HG02763 (cell line): ENCODE measurements at regions not wholly inside any gene's neighbourhood (a gene's known extent, or its start where the extent isn't known, plus 50 kb on each side); places are given as distances from the start of the nearest gene placed in this dataset.
"Not testable (repeated sequence)": the region's sequence is repeated elsewhere in the genome, so short reads cannot be mapped to it uniquely, and the experiment has no call there.

Experiments used
- ATAC-seq: cut with Tn5 transposase; IDR thresholded peaks from one replicate; pipeline ENCODE4 v1.9.1; 2021; ENCODE audit warnings: mild to moderate bottlenecking, moderate library complexity; ENCODE audit not compliant: unreplicated experiment

DNA sequence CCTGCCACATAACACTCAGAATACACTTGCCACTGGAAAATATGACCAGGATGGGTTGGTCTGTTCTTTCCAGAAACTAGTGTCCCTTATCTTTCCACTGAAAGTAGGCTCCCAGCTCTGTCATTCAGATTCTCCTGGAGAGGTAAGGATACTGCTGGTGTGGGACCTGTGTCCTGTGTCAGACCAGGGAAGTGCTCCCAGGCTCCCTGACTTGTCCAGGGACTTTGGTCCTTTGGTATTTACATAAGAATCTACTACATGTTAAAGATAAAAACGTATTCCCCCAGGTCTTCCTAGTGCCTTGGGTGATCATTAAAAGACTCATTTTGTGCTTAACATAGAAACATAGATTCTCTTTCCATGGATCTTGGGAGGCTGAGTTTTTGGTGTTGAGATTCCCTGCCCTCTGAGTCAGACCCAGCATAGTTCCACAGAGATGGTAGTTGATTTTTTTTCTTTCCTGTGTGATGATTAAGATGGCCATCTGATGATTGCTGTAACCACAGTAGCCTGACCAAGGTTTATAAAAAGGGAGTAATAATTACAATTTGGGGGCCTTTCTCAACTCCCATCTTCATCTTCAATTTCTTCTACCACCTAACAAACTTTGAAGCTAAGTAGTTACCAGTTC is 159.8 kb upstream of the JADE1 start:
- no peak for ATAC-seq

DNA sequence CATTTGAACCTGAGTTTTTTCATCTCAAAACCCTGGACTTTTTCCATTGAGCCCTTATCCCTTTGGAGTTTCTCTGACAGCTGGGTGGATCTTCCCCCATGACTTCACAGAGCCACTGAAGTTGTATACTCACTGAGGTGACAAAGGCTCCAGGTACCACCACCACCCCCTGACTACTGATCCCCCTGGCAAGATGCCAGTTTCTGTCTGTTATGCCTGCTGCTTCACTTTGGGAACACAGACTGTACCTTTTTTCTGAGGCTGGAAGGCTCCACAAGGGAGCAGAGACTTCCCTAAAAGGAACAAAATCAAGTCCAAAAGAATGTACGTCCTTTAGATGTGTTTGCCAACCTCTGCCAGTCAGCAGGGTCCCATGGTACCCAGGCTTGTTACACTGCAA is 160.3 kb upstream of the JADE1 start:
- no peak for ATAC-seq

DNA sequence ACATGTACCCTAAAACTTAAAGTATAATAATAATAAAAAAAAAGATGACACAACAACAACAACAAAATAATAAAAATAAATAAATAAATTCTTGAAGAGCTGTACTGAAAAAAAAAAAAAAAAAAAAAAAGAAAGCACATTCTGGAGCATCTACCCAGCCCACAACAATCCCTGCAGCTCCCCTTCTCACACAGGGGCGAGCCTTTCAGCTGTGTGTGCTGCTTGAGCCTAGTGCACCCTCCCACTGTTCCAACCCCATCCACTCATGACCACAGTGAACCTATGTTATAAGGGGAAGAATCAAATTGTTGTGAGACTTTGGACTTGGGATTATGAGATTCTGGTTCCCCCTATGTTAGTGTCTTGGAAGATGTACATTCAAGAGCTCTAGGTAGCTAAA is 161.5 kb upstream of the JADE1 start:
- no peak for ATAC-seq

DNA sequence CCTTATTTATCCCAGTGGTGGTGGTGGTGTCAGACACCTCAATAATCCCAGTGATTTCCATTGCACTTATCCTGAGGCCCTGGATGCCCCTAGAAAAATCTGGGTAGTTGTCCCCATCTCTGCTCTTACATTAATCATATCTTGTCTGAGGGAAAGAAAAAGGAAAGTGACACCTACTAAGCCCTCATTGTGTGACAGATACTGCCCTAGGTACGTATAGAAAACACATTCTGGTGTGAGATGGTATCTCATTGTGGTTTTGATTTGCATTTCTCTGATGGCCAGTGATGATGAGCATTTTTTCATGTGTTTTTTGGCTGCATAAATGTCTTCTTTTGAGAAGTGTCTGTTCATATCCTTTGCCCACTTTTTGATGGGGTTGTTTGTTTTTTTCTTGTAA is 162.6 kb upstream of the JADE1 start:
- ATAC-seq: not testable (repeated sequence)

DNA sequence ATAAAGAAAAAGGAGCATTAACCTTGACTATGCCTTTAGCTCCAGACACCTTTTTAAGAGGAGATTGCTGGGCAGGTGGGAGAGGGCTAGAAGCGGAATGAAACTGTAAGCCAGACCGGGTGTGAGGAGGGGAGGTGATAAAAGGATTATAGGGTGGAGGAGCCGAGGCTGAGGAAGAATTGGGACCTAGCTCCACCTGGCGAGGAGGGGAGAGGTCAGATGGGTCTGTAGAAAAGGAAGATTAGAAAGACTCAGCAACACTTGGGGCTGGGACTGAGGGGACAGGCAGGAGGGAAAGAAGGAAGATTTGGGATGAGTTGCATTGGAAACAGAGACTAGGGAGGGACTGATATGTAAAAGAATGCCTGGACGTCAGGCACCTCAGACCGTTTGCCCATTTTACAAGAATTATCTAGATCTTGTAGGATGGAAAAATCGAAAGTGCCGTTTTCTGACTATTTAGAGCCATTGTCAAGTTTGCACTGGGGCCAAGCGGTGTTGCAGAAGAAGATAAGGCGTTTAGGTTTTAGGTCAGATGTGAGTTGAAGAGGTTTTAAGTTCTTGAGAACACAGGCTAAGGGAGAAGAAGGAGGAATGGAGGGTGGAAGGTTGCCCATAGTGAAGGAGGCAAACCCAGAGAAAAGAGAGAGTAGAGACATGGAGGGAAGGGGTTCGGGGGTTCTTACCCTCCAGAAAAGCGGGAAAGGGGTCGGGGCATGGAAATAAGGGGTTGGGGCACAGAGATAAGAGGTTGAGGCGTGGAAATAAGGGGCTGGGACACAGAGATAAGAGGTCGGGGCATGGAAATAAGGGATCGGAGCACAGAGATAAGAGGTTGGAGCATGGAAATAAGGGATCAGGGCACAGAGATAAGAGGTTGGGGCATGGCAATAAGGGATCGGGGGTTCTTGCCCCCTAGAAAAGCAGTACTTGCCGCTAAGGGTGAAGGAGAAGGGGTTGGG is 164.5 kb upstream of the JADE1 start:
- not testable (repeated sequence) for ATAC-seq

DNA sequence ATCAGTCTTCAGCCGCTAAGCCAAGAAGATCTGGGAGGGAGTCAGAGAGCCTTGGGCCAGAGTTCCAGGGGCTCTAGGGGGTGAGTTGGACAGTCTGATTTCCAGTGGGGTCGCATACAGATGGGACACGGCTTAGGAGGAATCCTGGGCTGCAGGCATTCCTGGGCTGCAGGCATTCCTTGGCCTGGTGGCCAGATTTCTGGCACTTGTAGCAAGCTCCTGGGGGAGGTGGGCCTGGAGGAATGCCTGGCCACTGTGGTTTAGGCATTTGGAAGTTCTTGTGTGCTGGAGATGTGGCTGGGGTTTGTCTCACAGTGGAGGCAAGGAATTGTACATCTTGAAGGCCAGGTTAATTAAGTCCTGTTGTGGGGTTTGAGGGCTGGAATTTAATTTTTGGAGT is 165.4 kb upstream of the JADE1 start:
- ATAC-seq: not testable (repeated sequence)

DNA sequence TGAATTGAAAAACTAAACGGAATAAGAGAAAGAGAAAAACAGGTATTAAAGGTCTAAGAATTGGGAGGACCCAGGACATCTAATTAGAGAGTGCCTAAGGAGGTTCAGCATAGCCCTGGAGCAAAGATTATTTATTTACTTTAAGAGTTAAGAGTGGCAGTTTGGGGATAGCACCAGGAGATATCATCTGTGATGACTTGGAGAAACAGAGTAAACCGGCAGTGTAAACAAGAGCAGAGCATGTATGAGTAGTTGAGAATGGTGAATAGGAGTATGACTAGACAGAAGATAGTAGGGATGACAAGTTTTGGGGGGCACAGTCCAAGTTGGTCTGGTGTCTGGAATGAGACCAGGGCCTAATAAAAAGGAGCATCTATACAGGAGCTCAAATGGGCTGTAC is 167.9 kb upstream of the JADE1 start:
- ATAC-seq: not testable (repeated sequence)

DNA sequence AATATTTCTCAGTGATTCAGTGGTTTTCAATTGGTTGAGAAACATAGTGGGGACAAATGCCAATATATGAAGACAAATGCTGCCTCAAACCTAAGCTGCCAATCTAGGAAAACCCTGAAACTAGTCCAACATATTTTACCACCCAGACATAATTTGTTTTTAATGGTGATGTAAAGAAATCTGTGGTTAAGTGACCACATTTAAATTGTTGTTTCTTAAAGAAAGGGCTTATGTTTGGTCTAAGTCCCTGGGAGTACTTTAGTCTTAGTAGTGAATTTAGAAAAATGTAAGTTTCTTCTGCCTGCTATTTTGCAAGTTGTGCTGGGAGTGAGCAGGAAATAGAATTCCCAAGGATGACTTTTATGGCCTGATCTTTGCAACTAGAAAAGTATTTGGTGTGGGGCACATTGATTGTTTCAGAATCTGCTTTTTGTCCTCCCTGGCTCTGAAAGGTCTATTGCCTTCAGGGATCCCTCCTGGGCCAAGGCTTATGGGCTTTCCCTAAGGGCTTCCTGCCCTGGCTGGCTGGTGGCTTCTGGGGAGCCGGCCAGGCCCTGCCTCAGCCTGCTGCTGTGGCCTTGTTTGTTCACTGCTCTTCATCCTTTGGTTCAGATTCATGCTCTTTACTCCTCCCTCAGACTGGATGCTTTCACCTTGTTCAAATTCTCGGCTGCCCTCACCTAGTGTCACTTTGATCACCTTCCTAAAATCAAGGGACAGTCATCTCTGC is 169.8 kb upstream of the JADE1 start:
- ATAC-seq: no peak

DNA sequence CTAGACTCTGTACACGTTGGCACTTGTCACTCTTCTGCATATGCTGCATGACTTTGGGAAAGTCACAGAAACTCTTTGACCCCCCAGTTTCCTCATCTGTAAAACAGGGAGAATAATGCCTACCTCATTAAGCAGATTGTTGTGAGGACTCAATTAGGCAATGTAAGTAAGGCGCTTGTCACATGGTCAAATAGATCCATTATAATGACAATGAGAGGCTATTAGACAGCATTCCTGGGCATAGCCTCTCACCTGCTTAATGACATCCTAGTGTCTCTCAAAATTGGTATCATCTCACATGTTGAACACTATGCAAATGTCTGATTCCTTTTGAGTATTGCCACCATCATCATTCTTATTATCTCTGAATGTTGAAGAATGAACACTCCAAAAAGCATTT is 172.6 kb upstream of the JADE1 start:
- no peak for ATAC-seq

DNA sequence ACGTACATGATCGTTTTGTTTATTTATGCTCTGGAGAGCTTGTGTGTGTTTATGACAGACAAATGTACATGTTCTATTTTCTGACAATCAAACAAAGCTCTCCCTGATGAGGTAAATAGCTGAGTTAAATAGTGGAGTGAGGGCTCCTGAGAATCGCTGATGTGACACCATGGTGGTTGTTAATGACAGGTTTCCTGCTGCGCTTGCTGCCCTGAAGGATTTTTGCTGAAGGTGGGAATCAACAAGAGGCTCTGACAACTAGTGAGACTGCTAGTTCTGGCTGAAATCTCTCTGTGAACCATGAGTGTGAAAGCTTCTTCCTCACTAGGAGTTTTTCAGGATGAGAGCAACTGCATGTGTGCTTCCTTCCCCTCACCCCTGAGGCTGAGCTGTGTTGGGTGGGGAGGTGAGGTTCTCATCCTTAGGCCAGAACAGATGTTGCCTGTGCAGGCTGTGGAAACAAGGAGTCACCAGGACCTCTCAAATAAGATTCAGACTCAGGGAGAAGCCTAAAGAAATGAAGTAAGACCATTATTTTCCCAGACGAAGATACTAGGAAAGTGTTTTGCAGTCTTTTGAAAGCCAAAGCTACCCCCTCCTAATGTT is 173.4 kb upstream of the JADE1 start:
- no peak for ATAC-seq

DNA sequence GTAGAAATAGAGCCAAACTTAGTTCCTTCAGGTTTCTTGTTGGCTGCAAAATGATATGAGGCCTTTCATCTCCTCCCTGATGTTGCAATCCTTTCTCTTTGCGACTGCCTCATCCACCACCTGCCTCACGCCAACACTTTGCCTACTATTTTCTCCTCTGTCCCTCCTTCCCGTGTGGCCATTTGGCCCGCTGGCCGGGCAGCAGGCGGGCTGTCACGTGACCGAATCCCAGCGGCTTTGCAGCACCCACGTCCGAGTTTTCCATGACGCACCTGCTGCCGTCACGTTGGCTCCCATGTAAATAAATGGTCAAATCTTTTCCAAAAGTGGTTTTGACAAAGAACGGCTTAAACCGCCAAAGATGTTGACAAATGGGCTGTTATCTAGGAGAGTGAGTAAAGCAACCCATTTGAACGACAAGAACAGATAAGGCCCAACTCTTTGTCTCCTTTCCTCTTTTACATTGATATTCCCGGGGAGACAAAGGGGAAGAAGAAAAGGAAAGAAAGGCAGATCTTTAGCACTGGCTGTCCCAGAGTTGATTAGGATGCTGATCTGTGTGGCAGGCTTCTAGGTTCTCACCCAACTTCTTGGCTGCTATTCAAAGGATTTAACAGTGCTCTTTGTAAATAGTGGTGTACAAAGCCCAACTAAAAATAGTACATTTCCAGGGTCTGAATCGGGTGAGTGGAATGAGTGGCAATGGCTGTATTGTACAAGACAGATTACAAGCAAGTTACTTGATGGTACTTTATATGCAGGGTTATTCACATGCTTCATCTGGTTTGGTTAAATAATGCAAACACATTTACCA is 174.2 kb upstream of the JADE1 start:
- no peak for ATAC-seq

DNA sequence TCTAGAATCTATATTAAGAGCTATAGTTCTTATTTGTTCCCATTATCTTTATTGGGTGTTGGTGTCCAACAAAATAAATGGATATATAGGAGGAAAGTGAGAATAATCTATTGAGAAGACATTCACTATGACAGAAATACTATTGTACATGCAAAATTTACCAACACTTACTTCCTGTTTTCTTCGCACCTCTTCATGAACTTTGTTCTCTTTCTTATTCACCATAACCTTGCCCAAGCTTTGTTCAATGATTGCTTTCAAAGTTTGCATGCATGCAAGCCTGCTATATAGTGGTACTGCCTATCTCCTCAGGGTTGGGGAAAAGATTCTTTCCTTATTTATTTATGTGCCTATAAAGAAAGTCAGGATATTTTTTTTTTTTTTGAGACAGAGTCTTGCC is 176.4 kb upstream of the JADE1 start:
- no peak for ATAC-seq

DNA sequence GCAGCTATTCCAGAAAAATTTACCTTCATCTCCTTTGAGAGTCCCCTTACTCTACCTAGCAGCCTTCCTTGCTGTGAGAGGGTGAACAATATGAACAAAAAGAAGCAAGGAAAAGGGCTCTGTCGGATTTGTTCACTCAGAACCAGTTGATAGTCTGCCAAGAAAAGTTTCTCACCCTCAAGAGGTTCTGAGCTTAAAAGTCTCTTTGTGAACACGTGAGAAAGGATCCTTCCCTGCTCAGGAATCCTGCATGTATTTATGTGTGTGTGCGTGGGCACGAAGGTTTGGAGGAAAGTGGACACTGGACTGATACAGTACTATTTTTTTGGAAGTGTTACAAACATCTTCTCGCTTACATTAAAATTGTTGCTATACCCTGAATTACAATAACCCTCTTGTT is 178.6 kb upstream of the JADE1 start:
- no peak for ATAC-seq

DNA sequence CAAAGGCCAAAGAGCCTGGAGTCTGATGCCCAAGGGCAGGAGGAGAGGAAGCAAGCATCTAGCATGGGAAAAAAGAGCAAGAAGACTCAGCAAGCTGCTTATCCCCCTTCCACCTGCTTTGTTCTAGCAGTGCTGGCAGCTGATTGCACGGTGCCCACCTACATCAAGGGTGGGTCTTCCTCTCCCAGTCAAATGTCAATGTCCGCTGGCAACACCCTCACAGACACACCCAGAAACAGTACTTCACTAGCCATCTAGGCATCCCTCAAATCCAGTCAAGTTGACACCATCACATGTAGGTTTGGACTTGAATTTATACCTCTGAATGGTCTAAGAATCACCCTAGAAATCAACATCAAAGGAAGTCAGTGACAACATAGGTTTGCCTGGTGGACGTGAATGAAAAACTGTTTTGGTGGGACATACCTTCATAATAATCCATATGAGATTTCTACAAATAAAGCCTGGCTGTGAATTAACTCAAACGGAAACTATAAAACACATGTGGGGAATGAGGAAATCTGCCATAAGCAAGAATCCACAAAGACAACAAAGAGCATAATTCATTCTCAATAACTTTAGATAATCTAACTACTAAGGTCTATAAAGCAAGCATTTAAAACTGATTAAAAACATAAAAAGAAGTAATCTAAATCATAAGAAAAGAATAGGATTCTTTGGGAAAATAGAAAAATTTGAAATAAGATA is 185.8 kb upstream of the JADE1 start:
- ATAC-seq: no peak

DNA sequence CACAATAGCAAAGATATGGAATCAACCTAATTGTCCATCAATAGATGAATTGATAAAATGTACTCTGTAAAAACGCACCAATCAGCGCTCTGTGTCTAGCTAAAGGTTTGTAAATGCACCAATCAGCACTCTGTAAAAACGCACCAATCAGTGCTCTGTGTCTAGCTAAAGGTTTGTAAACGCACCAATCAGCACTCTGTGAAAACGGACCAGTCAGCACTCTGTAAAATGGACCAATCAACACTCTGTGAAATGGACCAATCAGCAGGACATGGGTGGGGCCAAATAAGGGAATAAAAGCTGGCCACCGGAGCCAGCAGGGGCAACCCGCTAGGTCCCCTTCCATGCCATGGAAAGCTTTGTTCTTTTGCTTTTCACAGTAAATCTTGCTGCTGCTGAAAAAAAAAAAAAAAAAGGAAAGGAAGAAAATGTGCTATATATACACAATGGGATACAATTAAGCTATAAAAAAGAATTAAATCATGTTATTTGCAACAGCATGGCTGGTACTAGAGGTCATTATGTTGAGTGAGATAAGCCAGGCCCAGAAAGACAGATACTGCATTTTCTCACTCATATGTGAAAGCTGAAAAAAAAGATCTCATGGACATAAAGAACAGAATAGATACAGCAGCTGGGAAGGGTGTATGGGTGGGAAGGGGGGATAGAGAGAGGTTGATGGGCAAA is 189.1 kb upstream of the JADE1 start:
- ATAC-seq: not testable (repeated sequence)

DNA sequence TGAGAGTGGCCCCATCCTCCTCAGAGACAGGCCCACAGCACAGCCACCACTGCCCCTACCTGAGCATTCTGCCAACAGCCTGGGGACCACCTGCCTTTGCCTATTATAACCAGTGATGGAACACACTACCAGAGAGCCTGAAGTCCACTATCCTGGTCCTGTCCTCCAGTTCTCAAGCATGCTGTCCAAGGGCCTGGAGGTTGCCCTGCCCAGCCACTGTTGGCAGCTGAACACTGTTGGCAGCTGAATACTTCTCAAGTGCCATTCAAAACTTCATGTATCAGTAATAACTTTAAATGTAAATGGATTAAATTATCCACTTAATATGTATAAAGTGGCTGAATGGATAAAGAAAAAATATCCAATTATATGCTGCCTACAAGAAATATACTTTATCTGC is 194.3 kb upstream of the JADE1 start:
- no peak for ATAC-seq

DNA sequence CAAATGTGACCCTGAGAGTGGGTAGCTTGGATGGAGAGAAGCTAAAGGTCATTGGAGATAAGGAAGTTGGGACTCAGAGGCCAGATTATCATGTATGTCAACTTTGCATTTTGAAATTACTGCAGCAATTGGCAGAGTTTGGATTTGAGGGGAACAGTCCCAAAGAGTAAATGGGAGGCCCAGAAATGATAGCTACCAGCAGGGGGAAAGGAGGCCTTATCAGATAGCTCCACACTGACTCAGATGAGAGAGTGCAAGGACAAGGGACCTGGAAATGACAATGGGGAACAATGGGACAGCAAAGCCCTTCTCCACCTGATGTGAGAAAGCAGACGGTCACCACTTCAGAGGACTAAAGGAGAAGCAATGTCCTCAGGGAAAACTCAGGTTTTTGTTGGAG is 201.5 kb upstream of the JADE1 start:
- ATAC-seq: no peak

DNA sequence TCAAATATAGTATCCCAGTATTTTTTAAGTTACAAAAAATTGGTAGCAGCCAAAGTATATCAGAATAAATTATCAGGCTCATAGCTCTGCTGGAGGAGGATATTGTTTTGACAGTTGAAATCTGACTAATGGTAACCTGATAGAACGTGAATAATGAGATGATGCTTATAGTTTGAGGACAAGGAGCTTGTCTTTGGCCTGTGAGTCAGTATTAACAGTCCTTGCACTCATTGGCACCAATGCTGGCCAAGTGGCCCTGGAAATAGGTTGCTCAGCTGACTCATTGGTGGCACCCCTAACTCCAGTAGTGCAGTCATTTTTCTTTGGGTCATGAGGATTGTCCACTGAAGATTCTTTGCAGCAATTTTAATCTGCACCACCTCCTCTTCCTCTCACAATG is 203.3 kb upstream of the JADE1 start:
- ATAC-seq: no peak

DNA sequence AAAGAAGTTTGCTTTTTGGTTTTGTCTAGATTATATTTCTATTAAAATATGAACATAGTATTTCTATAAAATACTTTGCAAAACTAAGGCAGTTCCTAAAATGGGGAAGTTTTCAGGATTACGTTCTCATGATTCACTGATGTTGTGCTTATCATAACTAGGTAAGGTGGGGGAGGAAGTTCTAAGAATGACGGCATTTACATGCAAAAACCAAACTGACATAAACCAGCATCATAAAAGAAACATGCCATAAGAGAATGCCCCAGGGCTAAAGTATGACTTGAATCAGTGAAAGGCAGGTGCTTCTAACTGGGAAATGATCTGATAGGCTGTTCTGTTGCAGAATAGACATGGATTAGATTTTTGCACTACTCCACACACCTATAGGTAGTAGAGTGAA is 204.7 kb upstream of the JADE1 start:
- no peak for ATAC-seq
